SIG-M5 treated with dmso at 0.1 percent for 504 hours (cell line): ENCODE measurements at regions not wholly inside any gene's neighbourhood (a gene's known extent, or its start where the extent isn't known, plus 50 kb on each side); places are given as distances from the start of the nearest gene placed in this dataset.

Experiments
- DNase-seq: peaks from one replicate; lab custom pipeline; 2025; ENCODE audit not compliant: unreplicated experiment; lab: John Stamatoyannopoulos, UW

DNA sequence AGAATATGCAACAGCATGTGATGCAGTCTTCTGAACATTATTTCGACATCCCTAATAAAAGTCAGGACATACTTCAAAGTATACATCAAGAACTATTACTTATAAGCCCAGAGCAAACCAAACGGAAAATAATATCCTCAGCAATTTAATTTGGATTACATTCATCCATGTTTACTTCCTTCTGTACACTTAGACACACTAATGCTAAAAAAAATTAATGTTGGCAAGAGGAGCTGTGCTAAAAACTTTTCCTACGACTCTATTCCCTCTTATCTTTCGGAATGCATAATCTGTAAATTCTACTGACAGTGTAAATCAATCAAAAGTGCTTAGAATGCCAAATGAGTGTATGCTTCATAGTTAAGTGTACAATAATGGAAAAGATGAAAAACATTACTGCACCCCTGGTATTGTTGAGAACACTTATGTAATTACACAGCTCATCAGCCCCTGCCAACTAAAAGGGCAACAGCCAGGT, 301.2 kb upstream of the HSF2 start:
- no peak for DNase-seq

DNA sequence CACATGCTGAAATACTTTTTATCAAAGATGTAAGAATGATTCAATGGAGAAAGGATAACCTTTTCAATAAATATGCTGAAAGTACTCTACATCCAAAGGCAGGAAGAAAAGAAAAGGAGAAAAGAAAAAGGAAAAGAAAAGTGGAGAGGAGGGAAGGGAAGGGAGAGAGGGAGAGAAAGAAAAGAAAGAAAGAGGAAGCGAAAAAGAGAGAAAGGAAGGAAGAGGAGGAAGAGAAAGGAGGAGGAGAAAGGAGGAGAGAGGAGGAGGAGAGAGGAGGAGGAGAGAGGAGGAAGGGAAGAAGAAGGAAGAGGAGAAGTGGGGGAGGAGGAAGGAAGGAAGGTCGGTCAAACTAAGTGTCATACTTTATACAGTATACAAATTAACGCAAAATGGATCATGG, 297.4 kb upstream of the HSF2 start:
- DNase-seq, result no peak

DNA sequence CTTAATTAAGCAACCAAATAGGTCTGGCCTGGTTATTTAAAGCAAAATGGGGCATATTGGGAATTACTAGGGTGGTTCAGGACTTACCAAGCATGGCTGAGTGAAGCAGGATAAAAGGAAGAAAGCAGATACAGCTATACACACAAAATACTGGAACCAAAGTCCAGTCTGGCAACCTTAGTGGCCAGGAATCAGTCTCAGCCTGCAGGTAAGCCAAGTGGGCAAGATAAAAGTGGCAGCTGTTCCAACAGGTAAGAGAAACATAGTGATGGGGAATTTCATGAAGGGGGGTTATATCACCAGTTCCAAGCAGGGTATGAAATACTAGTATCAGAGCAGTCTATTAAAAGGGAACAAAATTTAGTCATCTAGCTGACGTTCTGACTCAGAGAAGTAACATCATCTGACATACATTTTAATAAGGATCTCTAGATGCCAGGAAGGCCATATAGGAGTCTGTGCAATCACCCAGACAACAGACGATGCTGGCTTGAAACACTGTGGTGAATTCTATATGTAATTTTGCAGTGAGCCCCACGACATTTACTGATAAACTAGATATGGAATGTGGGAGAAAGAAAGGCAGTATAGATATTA, 292.1 kb upstream of the HSF2 start:
- DNase-seq, result no peak

DNA sequence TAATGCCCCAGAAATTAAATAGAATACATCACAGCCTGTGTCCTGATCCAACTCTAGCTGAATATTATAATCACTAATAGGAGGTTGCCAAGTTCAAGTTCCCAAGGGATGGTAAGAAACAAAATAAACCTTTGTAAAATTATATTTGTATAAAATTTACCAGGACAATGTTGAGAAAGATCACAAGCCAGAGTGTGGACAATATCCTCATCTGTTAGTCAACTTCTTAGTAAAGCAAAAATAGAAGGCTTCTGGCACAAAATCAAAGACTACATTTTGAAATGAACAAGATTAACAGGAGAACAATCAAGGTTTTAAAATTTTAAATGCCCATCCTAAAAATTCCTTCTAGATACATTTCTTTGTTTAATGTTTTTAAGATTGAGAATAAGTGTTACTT, 290.4 kb upstream of the HSF2 start:
- no peak for DNase-seq

DNA sequence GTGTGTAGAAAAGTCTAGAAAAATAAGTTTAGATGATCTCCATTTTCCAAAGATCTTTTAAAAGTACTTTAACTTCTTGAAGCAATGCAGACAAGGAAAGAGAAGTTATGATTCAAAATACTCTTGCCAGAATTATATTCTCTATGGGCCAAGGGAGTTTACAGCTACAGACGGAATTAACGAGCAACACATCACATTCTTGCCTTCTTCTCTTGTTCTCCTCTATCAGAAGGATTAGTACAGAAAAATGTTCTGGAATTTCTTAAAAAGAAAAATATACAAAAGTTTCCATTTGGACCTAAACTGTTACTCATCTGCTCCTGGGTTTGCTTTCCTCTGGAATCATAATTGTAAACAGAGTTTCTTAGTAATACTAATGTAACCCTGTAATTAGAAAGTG, 284.7 kb upstream of the HSF2 start:
- DNase-seq, result no peak

DNA sequence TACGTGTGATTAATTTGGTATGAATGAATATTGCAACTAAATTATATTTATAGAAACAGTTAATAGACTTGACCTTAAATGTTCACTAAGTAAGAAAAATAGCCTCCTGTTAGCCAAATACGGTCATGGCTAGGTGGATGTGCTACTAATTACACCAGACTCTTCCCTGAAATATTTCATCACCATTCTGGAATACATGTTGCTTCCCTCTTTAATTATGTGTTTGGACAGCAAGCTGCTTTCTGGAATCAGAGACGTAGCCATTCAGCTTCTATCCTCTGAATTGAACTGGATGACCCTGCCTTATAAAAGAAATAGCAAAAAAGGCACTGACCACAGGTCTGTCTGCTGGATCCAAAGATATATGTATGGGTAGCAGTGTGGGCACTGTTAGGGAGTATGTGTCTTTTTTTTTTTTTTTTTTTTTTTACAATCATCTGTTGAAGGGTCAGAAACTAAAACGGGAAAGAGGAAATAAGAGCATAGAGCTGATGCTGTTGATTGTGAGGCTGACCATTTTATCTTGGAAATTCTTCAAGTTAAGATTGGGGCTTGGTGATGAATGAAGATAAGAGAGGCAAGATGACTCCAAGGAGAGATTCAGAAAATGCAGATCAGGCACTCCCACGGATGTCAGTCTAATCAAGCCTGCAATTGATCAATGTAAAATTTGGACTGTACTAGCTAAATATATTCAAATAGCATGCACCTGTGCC, 283.2 kb upstream of the HSF2 start:
- DNase-seq, result no peak

DNA sequence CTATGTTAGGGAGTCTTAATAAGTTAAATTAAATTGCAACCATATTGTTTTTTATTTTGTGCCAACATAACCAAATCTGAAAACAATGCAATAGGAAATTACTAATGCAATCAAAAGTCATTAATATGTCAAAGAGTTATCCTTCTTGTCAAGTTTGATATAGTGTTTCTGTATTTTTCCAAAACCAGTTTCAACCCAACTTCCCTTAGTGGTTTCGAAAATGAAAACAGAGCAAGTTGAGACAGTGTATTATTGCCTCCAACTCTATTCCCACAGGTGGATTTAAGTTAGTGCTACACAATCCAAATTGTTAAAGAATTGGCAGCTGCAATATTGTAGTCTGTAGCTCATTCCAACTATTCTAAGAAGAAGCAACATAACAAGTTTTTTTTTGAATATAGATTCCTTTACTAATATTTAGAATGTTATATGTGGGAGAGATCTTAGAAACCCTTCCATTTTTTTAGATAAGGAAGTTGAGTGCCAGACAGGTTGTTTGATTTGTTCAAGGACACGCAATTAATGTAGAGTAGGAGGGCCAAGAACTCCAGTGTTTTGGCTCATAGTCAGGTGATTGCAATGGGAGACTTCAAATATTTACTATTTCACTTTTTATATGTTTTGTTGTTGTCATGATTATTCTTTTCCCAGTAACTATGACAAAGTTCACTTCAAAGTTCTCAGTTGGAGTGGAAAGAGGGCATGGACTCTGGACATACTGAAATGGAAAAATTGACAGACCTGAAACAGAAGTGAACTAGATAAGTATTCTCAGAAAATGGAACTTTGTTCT, 282.4 kb upstream of the HSF2 start:
- no peak for DNase-seq

DNA sequence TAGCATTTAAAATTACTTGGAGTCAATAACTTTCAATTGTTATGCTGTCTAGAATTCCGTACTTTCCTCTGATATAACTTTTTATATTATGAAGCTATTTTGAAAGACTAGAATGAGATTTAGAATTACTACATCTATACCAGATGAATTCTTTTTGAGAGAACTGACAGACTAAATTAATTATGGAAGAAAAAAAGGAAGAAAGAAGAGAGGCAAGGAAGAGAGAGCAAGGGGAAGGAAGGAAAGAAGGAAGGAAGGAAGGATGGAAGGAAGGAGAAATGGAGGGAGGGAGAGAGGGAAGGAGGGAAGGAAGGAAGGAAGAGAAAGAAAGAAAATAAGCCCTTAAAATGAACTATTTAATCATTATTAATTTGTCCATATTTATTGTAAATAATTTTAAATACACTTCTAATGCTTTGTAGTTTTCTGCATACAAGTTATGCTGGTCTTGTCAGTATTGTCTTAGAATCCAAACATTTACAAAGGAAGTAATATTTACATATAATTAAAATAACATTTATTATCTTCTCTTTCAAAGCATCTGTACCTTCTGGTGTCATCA, 280.4 kb upstream of the HSF2 start:
- no peak for DNase-seq

DNA sequence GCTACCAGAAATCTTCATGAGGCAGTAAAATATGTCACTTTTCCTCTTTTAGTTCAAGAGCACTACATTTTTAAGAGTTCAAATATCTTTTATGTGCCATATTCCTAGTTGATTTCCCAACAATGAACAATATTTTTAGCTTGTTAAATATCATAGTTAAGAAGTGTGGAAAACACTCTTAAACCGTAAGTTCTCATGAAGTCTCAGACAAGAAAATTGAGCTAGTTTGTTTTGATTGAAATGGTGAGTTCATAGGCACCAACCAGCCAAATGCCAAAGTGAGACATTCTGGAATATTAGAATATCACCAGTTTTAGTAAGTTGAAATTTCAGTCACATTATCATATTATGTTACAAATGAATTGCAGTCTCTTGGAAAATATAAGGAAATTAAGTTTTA, 277.2 kb upstream of the HSF2 start:
- DNase-seq, result no peak

DNA sequence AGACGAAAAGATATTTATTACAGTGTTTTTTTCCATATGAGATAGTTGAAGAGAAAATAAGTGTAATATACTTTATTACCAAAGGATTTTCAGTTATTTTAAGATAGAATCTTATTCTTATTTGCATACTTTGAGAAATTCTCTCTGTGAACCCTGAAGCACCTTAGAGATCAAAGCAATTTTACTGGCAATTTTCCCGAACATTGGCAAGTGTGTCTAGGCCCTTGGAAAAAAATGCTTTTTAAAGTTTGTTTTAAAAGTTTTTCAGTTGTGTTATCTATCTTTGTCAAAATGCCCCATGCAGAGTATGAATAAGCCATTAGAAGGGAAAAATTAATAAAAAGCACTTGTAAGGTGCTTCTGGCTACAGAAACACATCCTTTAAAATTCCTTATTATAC, 276.8 kb upstream of the HSF2 start:
- no peak for DNase-seq

DNA sequence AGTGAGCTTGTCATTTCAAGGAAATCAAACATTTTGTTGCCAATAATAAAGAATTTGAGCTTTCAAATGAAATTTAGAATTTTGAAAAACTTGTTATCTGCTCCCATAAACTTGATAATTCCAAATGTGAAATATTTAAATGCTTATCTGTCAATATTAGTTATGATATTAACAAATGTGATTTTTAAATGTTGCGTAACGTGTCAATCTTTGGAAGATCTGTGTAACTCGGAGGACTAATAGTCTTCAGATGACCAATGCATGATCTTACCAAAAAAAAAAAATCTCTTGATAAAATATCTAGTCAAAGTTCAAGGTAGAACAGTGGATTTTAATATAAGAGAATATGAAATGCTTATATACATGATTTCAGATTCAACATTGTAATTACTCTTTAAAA, 274.5 kb upstream of the HSF2 start:
- DNase-seq, result no peak

DNA sequence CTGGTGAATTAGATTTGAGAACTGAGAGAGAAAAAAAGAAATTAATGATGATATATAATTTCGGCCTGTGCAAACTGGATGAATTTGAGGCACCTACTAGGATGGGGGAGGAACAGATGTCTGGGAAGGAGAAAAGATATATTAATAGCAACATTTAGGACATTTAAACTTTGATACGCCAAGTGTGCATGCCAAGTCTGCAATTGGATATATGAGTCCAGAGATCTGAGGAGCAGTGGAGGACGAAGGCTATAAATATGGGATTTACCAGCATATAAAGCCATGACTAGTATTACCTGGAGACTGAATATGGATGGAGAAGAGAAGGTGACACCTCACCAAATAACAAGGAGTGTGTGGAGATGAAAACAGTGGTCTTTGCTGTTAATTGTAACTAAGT, 272.6 kb upstream of the HSF2 start:
- no peak for DNase-seq

DNA sequence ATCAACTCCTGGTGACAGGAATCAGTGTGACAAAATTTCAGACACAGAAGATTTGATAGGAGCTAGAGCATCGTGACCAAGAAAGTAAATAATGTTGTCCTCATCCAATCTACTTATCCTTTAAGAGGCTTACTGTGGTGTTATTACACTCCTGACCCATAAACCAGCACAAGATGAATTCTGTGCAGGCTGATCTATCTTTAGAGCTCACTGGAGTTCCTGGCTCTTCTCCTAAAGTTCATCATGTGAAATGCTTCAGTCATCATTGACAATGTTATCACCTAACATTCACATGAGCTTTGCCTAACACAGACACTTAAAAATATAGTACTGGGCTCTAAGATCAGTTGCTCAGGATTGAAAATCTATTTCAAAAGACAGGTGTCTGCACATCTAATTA, 271.0 kb upstream of the HSF2 start:
- no peak for DNase-seq

DNA sequence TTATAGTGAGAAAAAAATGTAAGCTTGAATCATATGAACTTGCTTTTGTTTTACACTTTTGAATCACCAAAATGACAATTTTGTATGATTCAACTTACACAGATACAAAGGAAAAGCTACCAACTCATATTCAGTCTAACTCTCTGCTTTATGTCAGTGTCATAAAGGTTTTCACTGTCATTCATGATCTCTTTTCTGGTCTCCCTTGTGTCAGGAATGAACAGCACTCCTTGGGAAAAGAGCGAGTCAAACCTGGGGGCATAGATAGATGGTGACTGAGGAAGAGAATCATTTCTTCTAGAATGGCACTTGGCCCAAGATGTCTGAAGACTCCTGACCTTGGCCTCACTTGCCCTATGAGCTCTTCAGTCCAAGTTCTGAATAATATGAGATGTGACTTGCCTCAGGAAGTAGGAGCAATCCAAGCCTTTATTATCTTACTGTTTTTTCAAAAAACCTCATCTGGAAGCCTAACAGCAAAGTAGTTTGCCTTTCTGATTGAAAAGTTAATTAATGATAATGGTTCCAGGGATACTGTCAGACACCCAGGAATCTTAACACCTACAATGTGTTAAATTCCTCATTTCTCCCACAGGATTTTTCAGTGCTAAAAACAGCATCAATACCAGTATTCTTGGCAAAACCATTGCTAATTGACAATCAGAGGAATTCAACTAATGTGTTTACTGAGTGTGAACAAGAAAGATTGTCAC, 270.0 kb upstream of the HSF2 start:
- no peak for DNase-seq

DNA sequence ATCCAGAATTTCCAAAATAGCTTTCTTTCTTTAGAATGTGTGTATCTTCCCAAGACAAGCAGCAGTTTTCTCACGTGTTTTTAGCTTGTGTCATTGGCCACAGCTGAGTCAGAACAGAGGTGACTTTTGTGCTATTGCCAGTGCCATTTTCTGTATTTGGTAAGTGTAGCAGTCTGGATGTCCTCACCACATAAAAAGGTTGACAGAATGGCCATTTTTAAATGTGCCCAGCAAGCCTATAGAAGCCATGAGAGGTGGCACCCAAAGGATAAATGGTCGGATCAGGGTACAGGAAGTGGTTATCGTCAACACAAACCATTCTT, 269.5 kb upstream of the HSF2 start:
- DNase-seq, result no peak

DNA sequence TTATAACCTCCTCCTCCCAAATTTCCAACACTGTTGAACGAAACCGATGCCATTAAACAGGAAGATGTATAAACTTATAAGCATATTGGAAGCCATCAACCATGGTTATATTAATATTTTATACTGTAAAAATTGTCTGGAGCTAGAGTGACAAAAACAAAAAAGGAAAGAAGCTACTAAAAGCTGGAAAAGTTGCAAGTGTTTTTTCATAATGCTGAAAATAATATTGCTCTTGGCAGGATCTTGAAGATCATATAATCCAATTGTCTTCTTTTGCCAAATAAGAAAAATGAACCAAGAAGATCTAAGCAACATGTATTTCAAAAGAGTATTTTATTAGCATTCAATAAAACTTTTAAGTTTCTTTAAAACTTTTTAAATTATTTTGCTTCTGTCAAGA, 268.9 kb upstream of the HSF2 start:
- DNase-seq, result no peak

DNA sequence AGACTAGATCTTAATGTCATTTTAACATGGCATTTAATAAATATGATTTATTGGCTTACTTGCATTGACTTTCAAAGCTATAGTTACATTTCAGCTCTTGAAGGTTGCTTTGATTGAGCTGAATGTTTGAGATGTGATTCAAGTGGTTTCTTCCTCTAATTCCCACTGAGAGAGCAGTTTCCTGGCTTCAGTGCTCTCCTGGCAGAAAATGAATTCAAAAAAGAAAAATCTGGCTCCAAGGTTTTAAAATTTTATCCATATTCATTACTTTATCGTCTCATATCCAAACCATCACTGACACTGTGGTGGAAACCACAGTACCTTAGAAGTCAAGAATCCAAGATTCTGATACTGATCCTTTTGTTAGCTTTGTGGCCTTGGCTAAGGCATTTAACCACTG, 263.1 kb upstream of the HSF2 start:
- DNase-seq, result no peak

DNA sequence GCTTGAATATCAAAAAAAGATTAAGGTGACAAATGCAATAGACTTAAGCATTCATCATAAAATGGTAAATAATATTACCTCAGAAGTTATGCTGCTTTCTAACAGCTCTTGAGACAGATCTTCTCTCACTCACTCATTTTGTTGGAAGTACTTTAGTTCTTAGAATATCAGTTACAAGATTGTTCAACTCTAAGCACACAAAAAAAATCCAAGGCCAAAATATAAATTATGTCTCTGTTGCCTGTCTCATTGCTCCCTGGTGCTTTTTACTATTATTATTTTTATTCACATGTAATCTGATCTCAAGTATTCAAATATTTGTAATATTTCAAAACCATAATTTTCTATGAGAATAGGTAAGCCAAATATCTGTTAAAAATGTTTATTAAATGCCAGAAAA, 259.4 kb upstream of the HSF2 start:
- DNase-seq, result no peak

DNA sequence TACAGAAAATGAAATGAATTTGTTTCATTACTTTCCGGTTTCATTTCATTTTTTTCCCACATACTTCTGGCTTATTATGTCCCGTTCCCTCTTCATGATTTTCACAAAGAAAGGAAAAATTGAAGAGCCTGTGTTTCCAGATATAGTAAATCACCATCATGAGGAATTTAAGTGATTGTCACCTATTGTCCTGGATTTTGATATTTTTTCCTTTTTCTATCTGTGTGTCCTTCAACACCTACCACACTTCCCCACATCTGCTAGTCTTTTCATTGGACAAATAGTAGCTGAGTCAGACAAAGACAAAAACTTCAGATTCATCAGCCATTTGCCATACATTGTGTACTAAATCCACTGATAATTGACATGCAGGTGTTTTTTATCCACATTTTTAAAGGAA, 258.2 kb upstream of the HSF2 start:
- DNase-seq, result no peak

DNA sequence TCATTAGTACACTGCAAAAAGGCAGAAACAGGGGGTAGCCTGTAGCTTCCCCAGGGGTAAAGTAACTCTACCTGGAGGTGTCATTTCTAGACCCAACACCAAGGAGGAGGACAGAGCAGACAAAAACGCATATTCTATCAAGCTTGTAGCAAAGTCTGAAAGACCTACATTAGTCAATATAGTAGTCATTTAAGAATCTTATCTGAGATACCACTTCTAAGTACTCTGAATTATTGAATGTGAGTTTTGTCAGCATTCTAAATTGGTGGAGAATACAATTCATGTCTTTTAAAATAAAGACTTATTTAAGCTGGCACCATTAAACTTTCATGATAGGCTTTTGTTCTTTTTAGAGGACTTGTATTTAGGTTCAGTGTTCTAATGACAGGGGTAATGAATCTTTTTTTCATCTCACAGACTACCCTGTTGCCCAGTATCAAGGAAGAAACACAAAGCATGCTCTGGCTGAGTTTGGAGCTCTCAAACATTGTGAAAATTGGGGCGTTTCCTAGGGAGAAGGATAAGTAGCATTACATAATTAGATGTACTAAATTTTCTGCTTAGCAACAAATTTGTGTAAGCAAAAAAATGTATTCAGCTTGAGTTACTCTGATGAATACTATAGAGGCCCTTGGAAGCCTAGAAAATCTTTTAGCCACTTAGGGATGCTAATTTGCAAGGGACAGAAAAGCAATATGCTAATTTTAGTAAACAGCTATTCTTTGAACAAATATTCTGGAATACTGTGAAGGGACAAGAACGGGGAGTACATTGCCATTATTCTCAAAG, 255.4 kb upstream of the HSF2 start:
- no peak for DNase-seq

DNA sequence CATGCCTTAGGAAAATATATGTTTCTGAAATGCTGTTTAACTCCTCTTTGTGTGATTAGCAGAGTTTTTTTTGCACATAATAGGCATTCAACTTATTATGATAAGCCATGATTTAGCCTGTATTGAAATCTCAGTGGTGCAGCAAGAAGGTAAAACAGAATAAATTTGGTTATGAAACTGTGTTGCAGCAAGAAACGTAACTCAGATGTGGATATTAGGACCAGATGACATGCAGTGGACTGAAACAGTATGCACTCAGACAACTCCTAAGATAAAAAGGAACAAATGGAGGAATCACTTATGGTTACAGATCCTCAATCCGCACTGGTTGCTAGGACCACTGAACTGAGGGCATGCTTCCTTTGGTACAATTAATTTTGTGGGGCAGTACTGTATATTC, 254.2 kb upstream of the HSF2 start:
- no peak for DNase-seq
